Right lung (tissue), 2 donors: ENCODE measurements at regions not wholly inside any gene's neighbourhood (a gene's known extent, or its start where the extent isn't known, plus 50 kb on each side); places are given as distances from the start of the nearest gene placed in this dataset.

Source experiments
- DNase-seq, 2 donors: peaks; one replicate each; pipeline ENCODE4 v3.0.0-alpha.2; 2013

DNA sequence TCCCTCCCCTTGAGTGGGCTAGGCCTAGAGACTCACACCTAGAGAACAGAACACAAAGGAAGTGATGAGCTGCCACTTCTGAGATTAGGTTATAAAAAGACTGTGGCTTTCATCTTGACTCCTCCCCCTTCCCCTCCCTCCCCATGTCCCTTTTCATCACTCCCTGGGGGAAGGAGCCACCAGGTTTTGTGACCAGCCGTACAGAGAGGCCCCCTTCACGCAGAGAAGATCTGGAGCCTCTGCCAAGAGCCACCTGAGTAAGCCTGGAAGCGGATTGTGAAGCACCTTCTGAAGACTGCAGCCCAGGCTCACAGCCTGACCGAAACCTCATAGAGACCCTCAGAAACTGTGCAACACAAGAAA lies 118.4 kb upstream of the NXT1 start:
- DNase-seq = no peak

DNA sequence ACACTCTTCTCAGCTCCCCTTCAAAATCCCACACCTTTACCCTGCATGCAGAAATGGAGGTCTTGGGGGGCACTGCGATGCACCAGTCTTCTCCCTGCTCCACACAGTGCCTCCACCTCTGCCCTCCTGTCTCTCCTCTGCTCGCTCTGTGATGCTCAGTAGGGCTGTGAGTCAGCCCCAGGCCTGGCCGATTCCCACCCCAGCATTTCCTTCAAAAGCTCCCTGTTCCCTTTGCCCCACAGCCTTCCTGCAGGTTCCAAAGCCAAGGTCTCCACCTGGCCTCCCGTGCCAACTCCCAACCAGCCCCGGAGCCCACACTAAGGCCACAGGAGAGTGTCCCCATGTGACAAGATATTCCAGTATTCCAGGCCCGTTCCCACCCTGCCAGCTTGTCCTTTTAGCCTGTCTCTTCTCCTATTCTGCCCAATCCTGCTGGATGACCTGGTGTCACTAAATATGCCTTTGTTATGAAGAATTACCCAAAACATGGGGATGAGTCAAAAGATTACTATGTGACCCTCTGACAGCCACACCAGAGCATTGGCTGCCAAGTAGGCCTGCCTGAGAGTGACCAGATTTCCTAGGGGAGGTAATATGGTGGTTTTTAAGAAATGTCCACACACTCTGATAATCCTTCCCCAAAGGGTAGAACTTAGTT lies 118.9 kb upstream of the NXT1 start:
- DNase-seq = no peak

DNA sequence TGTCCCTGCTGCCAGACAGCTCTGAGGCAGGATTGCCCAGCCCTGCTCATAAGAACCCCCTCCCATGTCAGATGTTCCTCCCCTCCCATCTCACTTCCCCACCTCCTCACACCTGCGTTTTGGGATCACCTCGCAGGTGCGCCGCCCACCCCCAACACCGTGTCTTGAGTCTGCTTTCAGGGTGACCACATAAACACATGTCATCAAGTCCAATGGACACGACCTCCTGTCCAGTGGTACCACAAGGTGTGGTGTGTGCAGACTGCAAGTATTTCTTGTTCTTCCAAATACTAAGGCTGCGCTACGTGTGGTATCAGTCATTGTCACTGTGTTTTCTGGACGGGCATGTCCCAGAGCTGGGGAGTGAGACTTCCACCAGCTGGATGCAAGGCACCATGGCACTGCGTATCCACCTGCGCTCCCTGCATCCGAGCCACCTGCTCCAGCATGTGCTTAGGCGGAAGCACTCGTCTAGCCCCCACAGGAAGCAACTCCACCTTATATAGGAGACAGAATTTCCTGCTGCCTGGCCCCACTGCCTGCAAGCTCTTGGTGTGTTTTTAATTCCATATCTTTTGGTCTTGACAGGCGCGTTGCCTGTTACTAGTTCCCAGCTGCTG lies 119.7 kb upstream of the NXT1 start:
- DNase-seq = no peak

DNA sequence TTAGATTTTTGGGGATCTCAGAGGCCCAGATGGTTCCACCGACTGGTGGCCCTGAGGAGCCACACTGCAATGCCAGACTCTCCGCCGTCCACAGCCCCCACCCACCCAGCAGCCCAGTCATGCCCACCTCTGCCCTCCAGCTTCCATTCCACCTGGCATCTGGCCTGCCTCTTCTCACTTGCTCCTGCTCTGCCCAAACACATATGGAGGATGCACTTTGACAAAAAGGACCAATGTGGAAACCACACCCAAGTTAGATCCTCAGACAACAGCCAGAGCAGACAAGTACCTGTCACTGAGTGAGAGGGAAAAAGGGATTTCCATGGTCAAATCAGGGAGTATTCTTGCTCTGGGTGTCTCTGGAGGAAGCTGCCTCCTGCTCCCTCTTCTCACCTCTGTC lies 120.6 kb upstream of the NXT1 start:
- no peak for DNase-seq

GRCh38 chr20:23228912-23229311 lies 121.7 kb upstream of the NXT1 start:
- no peak for DNase-seq

DNA sequence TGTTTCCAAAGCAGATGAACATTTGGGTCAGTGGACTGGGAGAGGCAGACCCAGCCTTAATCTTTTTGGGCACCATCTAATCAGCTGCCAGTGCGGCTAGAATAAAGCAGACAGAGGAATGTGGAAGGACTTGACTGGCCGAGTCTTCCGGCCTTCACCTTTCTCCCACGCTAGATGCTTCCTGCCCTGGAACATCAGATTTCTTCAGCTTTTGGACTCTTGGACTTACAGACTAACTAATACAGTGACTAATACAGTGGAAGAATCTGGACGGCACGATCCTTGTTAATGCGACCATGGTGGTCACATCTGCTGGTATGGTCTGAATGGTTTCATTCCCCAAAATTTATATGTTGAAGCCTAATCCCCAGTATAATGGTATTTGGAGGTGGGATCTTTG lies 122.6 kb upstream of the NXT1 start:
- no peak for DNase-seq

DNA sequence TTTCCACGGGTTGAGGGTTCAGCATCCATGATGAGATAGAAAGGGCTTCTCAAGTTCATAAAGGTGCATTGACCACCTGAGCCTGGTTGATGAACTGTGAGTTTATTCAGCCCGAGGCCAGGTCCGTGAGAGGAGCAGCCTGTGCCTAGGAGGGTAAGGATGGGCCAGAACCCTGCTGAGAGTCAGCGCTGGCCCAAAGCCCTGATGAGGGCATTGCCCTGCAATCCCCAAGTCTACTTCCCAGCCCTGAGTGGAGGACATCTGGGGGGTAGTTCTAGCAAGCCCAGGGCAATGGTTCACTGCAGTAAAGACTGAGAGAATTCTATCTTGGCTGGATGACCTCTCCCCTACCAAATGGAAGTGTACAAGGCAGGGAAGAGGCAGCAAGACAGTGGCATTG lies 123.3 kb upstream of the NXT1 start:
- no peak for DNase-seq

DNA sequence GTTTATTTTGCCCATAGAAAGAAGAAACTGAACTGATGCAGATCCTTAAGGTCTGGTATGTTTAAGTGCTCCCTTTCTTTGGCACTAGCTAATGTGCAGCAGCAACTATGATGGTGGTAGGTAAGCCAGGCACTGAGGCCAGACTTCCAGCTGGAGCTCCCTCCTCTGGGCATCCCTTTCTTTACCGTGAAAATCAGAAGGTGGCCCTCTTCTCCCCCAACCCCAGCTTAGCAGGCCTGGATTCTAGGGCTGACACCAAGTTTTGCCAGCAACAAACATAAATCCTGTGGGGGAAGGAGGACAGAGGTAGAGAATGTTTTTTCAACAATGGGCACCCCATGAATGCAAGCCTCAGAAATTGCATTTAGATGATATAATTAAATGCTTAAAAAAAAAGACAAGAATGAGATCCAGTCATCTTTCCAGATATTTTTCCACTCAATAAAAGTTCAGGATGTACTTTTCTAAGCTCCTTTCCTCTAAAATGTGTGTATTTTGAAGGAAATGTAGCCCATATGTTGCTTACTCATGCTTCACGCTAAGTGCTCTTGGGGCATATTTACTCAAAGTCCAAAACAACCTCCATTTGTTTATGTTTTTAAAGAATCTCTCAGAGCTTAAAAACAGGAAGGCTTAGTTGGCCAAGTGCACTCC lies 123.9 kb upstream of the NXT1 start:
- no peak for DNase-seq

DNA sequence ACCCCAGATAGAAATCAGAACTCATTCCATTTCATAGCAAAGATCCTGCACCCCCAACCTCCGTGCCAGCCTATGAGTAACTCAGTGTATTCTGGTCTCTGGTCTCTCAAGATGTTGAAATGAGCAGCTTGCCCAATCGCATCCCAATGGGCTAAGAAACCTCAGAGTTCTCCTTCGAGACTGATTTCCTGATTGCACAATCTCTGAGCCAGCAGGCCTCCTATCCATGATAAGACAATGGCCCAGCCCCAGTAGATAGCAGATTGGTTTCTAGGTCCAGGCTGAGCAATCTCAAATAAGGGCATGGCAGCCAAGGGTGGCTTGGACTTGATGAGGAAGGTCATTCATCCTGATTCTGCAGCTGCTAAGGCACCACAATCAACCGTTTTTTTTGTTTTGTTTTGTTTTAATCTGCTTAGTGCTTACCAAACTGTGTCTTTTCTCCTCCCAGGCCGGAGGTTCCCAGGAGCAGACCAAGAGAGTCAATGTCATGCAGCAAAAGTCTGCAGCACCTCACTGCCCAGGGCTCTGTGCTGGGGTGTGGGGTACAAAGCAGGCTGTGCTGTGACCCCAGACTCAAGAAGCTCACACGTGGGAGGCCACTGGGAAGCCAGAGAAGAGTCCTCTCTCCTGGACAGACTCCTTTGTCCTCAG lies 125.1 kb upstream of the NXT1 start:
- DNase-seq = no peak

DNA sequence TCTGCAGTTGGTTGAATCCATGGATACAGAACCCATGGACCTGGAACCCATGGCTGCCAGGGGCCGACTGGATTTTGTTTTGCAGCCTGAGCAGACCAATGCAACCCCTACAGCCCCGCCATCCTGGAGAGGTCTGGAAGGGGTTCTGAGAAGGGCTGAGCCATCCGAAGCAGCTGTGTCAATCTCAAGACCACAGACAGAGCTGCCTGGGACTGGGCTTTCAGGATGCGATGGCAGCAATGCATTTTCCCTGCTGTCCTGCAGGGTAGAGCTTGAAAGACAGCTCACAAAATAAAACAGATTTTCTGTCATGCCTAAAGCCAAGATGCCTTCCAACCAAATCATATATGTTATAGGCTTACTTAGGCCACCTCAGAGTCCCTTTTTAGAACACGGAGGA lies 125.8 kb upstream of the NXT1 start:
- DNase-seq = no peak

- DNase-seq = no peak
Measured at GRCh38 chr20:23223908-23224580, 126.5 kb upstream of the NXT1 start.

GRCh38 chr20:23222531-23223200 lies 127.9 kb upstream of the NXT1 start:
- DNase-seq = no peak

DNA sequence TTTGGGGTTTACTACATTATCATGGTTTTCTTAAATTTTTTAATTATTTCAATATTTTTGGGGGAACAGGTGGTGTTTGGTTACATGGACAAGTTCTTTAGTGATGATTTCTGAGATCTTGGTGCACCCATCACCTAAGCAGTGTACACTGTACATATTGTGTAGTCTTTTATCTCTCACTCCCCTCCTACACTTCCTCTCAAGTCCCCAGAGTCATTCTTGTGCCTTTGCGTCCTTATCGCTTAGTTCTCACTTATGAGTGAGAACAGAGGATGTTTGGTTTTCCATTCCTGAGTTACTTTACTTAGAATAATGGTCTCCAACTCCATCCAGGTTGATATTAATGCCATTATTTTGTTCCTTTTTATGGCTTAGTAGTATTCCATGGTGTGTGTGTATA lies 130.9 kb upstream of the CD93 start:
- no peak for DNase-seq

DNA sequence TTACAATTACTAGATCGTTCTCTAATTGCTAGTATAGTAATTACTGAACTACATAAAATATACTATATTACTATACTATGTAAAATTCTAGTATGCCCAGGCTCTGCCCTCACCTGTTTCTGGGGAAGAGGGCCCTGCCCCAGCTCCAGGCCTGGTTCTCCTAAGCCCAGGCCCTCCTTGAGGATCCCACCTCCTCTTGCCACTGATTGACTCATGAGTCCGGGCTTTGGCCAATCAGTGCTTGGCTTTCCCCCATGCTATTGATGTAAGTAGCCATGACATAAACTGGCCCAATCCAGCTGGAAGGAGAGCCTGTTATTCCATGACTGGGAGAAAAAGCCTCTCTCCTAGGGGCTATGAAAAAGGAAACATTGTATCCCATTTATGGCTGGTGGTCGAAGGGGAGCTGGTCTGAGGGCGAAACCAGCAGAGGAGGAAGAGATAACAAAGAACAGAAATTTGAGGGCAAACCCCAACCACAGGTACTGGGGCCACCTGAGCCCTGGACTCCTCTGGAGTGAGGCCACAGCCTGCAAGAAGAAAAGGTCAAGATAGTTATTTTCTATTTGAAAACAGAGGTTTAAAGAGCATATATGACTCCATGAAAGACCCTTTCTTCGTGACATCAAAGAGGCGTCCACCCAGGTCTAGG lies 129.3 kb upstream of the CD93 start:
- DNase-seq = no peak

DNA sequence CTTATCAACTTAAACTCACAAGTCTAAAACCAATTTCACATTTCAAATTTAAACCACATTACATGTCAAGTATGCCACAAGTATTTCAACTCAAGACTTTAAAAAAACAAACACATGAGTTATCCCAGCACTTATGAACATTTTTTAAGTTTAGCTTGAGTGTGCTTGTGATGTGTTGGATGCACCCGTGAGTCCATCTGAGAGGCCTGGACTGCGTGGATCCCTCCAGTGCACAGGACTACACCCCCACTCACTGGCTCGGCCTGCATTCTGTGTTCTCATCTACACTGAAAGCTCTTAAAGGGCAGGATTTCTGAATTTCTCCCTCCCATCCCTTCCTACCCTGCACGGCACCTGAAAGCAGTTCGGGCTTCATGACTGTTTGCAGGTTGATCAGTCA lies 128.8 kb upstream of the CD93 start:
- DNase-seq = no peak

DNA sequence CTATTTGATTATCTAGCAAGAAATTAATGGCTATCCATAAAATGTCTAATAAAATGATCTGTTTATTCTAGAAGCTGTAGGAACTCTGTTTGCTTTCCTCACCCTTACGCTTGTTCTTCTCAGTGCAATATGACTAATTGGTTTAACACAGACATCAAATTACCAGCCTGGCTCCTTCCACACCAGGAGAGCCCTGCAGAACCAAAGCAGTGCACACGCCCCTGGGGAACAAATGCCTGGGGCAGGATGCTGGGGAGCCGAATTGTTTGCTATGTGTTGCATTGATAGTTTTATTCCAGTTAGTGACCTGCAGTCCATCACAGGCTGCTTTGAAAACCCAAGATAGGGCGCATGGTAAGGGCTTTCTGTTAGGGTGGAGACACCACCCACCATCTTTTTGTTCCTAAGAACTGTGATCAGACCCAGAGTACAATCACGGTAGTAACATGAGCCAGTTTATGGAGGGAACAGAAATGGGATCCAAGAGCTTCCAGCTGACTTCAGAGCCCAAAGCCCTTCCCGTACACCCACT lies 126.4 kb upstream of the CD93 start:
- DNase-seq = no peak

DNA sequence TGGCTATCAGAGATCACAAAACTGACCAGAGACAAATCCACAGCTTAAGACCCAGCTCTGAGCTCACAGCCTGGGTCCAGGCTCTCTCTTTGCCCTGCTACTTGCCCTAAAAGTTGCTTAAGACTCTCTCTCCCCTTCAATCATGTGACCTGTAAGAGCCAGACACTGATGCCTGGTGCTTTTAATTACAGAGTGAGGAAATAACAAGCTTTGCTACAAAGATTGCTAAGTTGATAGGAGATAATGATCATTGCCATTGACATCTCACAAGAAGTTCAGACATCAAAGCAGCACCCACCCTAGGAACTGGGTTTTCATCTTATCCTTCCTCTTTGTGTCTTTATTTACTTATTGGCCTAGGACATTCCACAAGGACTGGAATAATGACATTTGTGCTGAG lies 125.9 kb upstream of the CD93 start:
- no peak for DNase-seq

- DNase-seq = no peak
Measured at GRCh38 chr20:23211164-23211563, 125.0 kb upstream of the CD93 start.

DNA sequence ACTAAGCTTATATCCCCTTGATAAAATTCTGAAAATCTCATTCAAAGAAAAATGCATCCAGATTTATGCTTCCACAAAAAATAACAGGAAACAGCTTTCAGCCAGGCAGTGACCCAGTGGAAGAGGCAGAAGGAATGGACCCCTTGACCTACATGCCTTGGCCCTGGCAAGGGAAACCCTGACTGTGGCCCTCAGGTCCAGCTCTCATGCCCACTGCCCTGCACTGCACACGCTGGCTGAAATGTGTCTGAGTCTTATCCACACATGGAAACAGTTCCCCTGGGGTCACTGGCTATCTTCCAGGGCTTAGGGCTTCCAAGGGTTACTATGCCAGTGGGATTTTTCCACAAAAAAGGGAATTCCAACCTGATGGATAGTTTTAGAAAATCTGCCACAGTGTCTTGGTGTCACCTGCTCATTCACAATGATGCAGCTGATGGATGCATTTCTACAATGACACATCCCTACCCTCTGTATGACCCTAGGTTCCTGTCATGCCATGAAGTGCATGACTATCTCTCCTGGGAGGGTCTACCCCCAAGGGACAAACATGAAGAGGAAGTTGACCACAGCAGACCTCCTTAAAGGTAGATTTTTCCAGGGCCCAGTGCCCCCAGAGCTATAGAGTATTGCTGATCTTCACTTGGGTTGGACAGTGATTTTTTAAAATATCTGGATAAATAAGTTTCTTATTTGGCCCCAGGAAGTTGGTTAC lies 121.9 kb upstream of the CD93 start:
- DNase-seq = no peak

GRCh38 chr20:23206995-23207394 lies 120.9 kb upstream of the CD93 start:
- DNase-seq = no peak

DNA sequence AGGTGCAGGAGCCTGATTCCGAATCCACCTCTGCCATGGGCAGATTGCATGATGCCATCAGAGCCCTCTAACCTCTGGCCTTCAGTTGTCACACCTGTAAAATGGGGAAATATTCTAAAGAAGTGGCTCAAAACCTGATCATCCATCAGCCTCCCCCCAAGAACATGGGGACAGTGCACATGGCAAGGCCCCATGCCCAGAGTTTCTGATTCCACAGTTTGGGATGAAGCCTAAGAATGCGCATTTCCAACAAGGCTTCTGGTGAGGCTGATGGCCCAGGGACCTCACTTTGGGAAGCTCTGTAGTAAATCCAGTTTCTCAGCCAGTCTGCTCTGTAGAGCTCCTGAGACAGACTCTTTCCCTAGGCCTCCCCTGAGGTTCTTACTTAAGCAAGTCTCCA lies 119.9 kb upstream of the CD93 start:
- no peak for DNase-seq
